ENCODE measurements at regions not wholly inside any gene's neighbourhood (a gene's known extent, or its start where the extent isn't known, plus 50 kb on each side); places are given as distances from the start of the nearest gene placed in this dataset.

DNA sequence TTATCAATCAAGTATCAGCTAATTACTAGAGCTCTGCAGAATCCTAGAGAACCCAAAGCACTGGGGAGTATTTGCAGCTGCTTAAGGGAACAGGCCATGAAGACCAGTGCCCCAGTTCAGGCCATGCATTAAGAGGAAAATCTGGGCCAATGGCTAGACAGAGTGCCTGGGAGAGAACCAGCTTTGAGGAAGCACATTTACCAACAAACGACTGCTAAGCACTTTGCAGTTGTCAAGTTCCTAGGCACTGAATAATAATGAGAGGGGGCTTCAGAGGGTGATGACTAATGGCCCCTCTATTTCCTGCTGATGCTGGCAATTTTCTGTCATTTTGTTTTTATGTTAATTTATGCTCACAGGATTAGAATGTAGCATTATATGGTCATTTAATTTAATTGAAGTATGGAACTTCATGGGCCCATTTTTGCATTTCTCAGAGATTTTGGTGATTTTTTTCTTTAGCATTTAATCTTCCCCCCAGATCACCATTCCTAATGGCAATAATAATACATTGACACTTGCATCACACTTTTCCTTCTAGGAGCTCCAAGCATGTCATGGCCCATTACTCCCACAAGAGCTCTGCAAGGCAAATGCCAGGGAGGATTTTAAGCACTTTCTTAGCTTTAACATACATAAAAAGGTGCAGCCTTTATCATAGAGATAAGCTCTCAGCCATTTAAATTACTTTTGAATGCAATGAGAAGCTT is 147.7 kb upstream of the SPATS2L start:
- TF ChIP-seq, protein P1, sequence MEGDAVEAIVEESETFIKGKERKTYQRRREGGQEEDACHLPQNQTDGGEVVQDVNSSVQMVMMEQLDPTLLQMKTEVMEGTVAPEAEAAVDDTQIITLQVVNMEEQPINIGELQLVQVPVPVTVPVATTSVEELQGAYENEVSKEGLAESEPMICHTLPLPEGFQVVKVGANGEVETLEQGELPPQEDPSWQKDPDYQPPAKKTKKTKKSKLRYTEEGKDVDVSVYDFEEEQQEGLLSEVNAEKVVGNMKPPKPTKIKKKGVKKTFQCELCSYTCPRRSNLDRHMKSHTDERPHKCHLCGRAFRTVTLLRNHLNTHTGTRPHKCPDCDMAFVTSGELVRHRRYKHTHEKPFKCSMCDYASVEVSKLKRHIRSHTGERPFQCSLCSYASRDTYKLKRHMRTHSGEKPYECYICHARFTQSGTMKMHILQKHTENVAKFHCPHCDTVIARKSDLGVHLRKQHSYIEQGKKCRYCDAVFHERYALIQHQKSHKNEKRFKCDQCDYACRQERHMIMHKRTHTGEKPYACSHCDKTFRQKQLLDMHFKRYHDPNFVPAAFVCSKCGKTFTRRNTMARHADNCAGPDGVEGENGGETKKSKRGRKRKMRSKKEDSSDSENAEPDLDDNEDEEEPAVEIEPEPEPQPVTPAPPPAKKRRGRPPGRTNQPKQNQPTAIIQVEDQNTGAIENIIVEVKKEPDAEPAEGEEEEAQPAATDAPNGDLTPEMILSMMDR (IDR thresholded peaks at IDR 0.05) = no peak
- TF ChIP-seq EP300 (IDR thresholded peaks at IDR 0.05; ENCODE audit: low read depth) = no peak

Measured in transverse colon (tissue), 3 donors.